Sigmoid colon (tissue), 6 donors: ENCODE measurements at regions not wholly inside any gene's neighbourhood (a gene's known extent, or its start where the extent isn't known, plus 50 kb on each side); places are given as distances from the start of the nearest gene placed in this dataset.

ENCODE experiments used
- DNase-seq: peaks from one replicate; pipeline ENCODE4 v3.0.0-alpha.2; 2019
- H3K27ac ChIP-seq, 4 donors: fragments of 200-600 bp; sonication (generic); one replicate each; pipeline ENCODE4 v1.5.1; 2016 to 2019; ENCODE audit warnings: mild to moderate bottlenecking in 1 of 4
- H3K27me3 ChIP-seq, 3 donors: fragments of 200-600 bp; sonication (generic); one replicate each; pipeline ENCODE4 v1.5.1; 2019; ENCODE audit warnings: mild to moderate bottlenecking in 1 of 3
- H3K36me3 ChIP-seq, 4 donors: fragments of 200-600 bp; sonication (generic); one replicate each; pipeline ENCODE4 v1.5.1; 2016 to 2019
- H3K4me1 ChIP-seq, 4 donors: fragments of 200-600 bp; sonication (generic); one replicate each; pipeline ENCODE4 v1.5.1; 2017 to 2019
- H3K4me3 ChIP-seq, 4 donors: fragments of 200-600 bp; sonication (generic); one replicate each; pipeline ENCODE4 v1.5.1; 2017 to 2019; ENCODE audit warnings: mild to moderate bottlenecking in 2 of 4, moderate library complexity in 1 of 4
- H3K9me3 ChIP-seq, 4 donors: fragments of 200-600 bp in 3 of 4; sonication (generic) in 3 of 4; one replicate each; pipeline versions ENCODE4 v1.5.1 to v1.6.1; 2013 to 2019
- CTCF ChIP-seq, 4 experiments: fragments of 450-650 bp in 3 of 4; fragments of 200-600 bp in 1 of 4; IDR thresholded peaks; one replicate each; pipeline ENCODE4 v1.5.1; 2016 to 2019; ENCODE audit warnings: antibody characterized with exemption in 4 of 4, mild to moderate bottlenecking in 3 of 4, moderate library complexity in 2 of 4
- EP300 ChIP-seq, 4 donors: sonication (generic); formaldehyde crosslinking; IDR thresholded peaks; one replicate each; pipeline ENCODE4 v1.6.1; 2017; ENCODE audit warnings: antibody characterized with exemption in 4 of 4
- POLR2A ChIP-seq, 2 donors: fragments of 450-650 bp; IDR thresholded peaks; one replicate each; pipeline ENCODE4 v1.6.1; 2016; ENCODE audit warnings: antibody characterized with exemption in 2 of 2, mild to moderate bottlenecking in 2 of 2, moderate library complexity in 2 of 2
- POLR2AphosphoS5 ChIP-seq, 4 donors: sonication (generic); formaldehyde crosslinking; IDR thresholded peaks; one replicate each; pipeline ENCODE4 v1.6.1; 2017; ENCODE audit warnings: antibody characterized with exemption in 4 of 4
- WGBS, 2 donors: extraction: QIAGEN DNeasy Blood & Tissue Kit; methylation state at CpG; one replicate each; pipeline ENCODE4 v1.1.7; 2013; 5-methylcytosine and 5-hydroxymethylcytosine counted together
- intact Hi-C: fragments of 100-400 bp; cut with DNase I; formaldehyde crosslinking; loops from one replicate; pipeline ENCODE4 v1.15.1; 2023
- donor health status: healthy with polysubstance abuse.
- donor health status: healthy.

- Histone ChIP-seq H3K9me3 (no peaks in the 10 kb centered on the region), H3K27me3 (no peaks in the 10 kb centered on the region), H3K4me3 (no peak overlapping the region), H3K36me3 (no peaks in the 10 kb centered on the region), H3K27ac (no peak overlapping the region), H3K4me1 (peaks cover 0 to 7% (median 2%) of the 10 kb centered on the region in 4 donors)
- 0 to 65% methylated on average over 1 of the region's 1 CpG for WGBS, 2 donors
- intact Hi-C loops: no loop called here
- no peak for TF ChIP-seq POLR2A (IDR thresholded peaks at IDR 0.05)
- no peak for TF ChIP-seq CTCF (IDR thresholded peaks at IDR 0.05)
- no peak for TF ChIP-seq POLR2AphosphoS5 (IDR thresholded peaks at IDR 0.05)
- no peak for TF ChIP-seq EP300 (IDR thresholded peaks at IDR 0.05)
- no peak for DNase-seq
Observed at GRCh38 chr12:25376407-25376806, 125.7 kb upstream of the KRAS start.

- Histone ChIP-seq H3K27me3 (no peaks in the 10 kb centered on the region), H3K36me3 (no peaks in the 10 kb centered on the region), H3K4me3 (no peak overlapping the region), H3K4me1 (peaks cover 0 to 7% (median 2%) of the 10 kb centered on the region in 4 donors), H3K27ac (no peak overlapping the region), H3K9me3 (no peaks in the 10 kb centered on the region)
- WGBS, 2 donors: 85 to 88% methylated on average over 4 of the region's 4 CpGs
- DNase-seq: no peak
- TF ChIP-seq CTCF (IDR thresholded peaks at IDR 0.05): no peak
- no peak for TF ChIP-seq POLR2AphosphoS5 (IDR thresholded peaks at IDR 0.05)
- no peak for TF ChIP-seq POLR2A (IDR thresholded peaks at IDR 0.05)
- no peak for TF ChIP-seq EP300 (IDR thresholded peaks at IDR 0.05)
- intact Hi-C loops: no loop called here
Observed at GRCh38 chr12:25372969-25373817, 122.5 kb upstream of the KRAS start.

- no peaks in the 10 kb centered on the region for H3K9me3 ChIP-seq
- no peaks in the 10 kb centered on the region for H3K27me3 ChIP-seq
- no peaks in the 10 kb centered on the region for H3K36me3 ChIP-seq
- H3K4me1 ChIP-seq: no peaks in the 10 kb centered on the region
- no peak overlapping the region for H3K27ac ChIP-seq
- TF ChIP-seq POLR2AphosphoS5 (IDR thresholded peaks at IDR 0.05) (no peak), EP300 (IDR thresholded peaks at IDR 0.05) (no peak), CTCF (IDR thresholded peaks at IDR 0.05) (no peak), POLR2A (IDR thresholded peaks at IDR 0.05) (no peak)
- no peak overlapping the region for H3K4me3 ChIP-seq
- DNase-seq: no peak
- intact Hi-C loops: no loop called here
Observed at GRCh38 chr12:25372002-25372401, 121.3 kb upstream of the KRAS start.

GRCh38 chr12:25368557-25368956 is 117.8 kb upstream of the KRAS start:
- H3K9me3 ChIP-seq: no peaks in the 10 kb centered on the region
- intact Hi-C loops: no loop called here
- no peaks in the 10 kb centered on the region for H3K4me1 ChIP-seq
- no peaks in the 10 kb centered on the region for H3K27me3 ChIP-seq
- no peaks in the 10 kb centered on the region for H3K36me3 ChIP-seq
- TF ChIP-seq POLR2A (IDR thresholded peaks at IDR 0.05) (no peak), EP300 (IDR thresholded peaks at IDR 0.05) (no peak), POLR2AphosphoS5 (IDR thresholded peaks at IDR 0.05) (no peak), CTCF (IDR thresholded peaks at IDR 0.05) (no peak)
- DNase-seq: no peak
- no peak overlapping the region for H3K27ac ChIP-seq
- no peak overlapping the region for H3K4me3 ChIP-seq

GRCh38 chr12:25366122-25366521 is 115.4 kb upstream of the KRAS start:
- Histone ChIP-seq H3K4me3 (no peak overlapping the region), H3K4me1 (no peaks in the 10 kb centered on the region), H3K36me3 (no peaks in the 10 kb centered on the region), H3K9me3 (no peaks in the 10 kb centered on the region), H3K27ac (no peak overlapping the region), H3K27me3 (no peaks in the 10 kb centered on the region)
- intact Hi-C loops: no loop called here
- TF ChIP-seq EP300 (IDR thresholded peaks at IDR 0.05): no peak
- no peak for DNase-seq
- 78 to 82% methylated on average over 3 of the region's 3 CpGs for WGBS, 2 donors
